ENCODE measurements at regions not wholly inside any gene's neighbourhood (a gene's known extent, or its start where the extent isn't known, plus 50 kb on each side); places are given as distances from the start of the nearest gene placed in this dataset.

DNA sequence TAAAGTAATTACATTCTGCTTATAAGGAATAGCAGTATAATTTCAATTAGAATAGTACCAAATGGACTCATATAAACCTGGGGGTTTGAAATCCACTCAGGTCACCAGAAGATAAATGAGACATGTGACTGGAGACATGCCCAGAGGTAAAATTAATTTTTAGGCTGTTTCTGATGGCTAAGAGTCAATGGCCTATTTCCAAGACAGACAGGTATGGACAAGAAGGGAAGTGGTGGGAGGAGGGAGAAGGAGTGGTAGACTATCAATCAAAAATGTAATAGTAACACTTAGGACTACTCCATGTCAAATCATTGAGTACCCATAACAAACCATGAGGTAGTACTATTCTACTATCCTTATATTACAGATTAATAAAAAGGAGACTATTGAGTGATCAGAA, 544.0 kb downstream of the GALC start:
- no TSS peak for BruUV-seq (replicated peaks)
- H4K91ac ChIP-seq (ENCODE audit: insufficient read depth, low read depth, low read length) = no peak overlapping the region
- no peak overlapping the region for H2AFZ ChIP-seq (replicated peaks; ENCODE audit: low read length, poor library complexity)
- no peak for TF ChIP-seq CEBPB (IDR thresholded peaks at IDR 0.05; ENCODE audit: low read depth, low read length)
- no peak for TF ChIP-seq RFX5 (IDR thresholded peaks at IDR 0.05; ENCODE audit: low read depth, low read length)
- TF ChIP-seq SMC3 (IDR thresholded peaks at IDR 0.05; ENCODE audit: low read depth, low read length) = no peak
- TF ChIP-seq, protein P1, sequence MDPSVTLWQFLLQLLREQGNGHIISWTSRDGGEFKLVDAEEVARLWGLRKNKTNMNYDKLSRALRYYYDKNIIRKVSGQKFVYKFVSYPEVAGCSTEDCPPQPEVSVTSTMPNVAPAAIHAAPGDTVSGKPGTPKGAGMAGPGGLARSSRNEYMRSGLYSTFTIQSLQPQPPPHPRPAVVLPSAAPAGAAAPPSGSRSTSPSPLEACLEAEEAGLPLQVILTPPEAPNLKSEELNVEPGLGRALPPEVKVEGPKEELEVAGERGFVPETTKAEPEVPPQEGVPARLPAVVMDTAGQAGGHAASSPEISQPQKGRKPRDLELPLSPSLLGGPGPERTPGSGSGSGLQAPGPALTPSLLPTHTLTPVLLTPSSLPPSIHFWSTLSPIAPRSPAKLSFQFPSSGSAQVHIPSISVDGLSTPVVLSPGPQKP (IDR thresholded peaks at IDR 0.05; ENCODE audit: borderline replicate concordance, low read depth, low read length) = no peak
- TF ChIP-seq, protein P2, sequence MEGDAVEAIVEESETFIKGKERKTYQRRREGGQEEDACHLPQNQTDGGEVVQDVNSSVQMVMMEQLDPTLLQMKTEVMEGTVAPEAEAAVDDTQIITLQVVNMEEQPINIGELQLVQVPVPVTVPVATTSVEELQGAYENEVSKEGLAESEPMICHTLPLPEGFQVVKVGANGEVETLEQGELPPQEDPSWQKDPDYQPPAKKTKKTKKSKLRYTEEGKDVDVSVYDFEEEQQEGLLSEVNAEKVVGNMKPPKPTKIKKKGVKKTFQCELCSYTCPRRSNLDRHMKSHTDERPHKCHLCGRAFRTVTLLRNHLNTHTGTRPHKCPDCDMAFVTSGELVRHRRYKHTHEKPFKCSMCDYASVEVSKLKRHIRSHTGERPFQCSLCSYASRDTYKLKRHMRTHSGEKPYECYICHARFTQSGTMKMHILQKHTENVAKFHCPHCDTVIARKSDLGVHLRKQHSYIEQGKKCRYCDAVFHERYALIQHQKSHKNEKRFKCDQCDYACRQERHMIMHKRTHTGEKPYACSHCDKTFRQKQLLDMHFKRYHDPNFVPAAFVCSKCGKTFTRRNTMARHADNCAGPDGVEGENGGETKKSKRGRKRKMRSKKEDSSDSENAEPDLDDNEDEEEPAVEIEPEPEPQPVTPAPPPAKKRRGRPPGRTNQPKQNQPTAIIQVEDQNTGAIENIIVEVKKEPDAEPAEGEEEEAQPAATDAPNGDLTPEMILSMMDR (conservative IDR thresholded peaks at IDR 0.05; ENCODE audit: low read depth, low read length) = no peak
- no peak for TF ChIP-seq CHD1 (IDR thresholded peaks at IDR 0.05; ENCODE audit: low read depth, low read length)
- TF ChIP-seq MAFK (IDR thresholded peaks at IDR 0.05; ENCODE audit: low read depth, low read length) = no peak
- TF ChIP-seq, protein P3, sequence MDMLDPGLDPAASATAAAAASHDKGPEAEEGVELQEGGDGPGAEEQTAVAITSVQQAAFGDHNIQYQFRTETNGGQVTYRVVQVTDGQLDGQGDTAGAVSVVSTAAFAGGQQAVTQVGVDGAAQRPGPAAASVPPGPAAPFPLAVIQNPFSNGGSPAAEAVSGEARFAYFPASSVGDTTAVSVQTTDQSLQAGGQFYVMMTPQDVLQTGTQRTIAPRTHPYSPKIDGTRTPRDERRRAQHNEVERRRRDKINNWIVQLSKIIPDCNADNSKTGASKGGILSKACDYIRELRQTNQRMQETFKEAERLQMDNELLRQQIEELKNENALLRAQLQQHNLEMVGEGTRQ (IDR thresholded peaks at IDR 0.05; ENCODE audit: low read depth, low read length) = no peak
- TF ChIP-seq NFE2L2 (IDR thresholded peaks at IDR 0.05; ENCODE audit: low read depth, low read length) = no peak
- TF ChIP-seq POLR2A (IDR thresholded peaks at IDR 0.05; ENCODE audit: low read depth, low read length) = no peak
- ATAC-seq (ENCODE audit: low read depth) (no peak), DNase-seq (no peak)
- H3K27me3 ChIP-seq (ENCODE audit: control insufficient read depth, insufficient read depth, low read length) = no peaks in the 10 kb centered on the region
- H2BK15ac ChIP-seq (ENCODE audit: low read depth, low read length) = no peak overlapping the region
- H2BK20ac ChIP-seq (ENCODE audit: low read depth, low read length) = no peak overlapping the region
- intact Hi-C loops (cut with micrococcal nuclease) (no loop called here), in situ Hi-C loops (cut with MboI; ENCODE audit: low sequenced_read_pairs) (no loop called here), dilution Hi-C loops (cut with HindIII; ENCODE audit: low sequenced_read_pairs, unreplicated experiment) (no loop called here)
- H3K36me3 ChIP-seq (ENCODE audit: control insufficient read depth, insufficient read depth, low read length) = no peaks in the 10 kb centered on the region
- no peak overlapping the region for H3K4ac ChIP-seq (ENCODE audit: low read depth, low read length)
- no peak overlapping the region for H3K9ac ChIP-seq (ENCODE audit: low read depth, low read length)
- H3K4me1 ChIP-seq (ENCODE audit: control insufficient read depth, insufficient read depth, low read length) = no peaks in the 10 kb centered on the region
- no peak overlapping the region for H2BK5ac ChIP-seq (ENCODE audit: low read depth, low read length, poor library complexity, severe bottlenecking)
- H3K9me3 ChIP-seq (ENCODE audit: control insufficient read depth, insufficient read depth, low read length) = peaks cover 2% of the 10 kb centered on the region; the same call in 1 of the 2 replicates
- no peak overlapping the region for H3K4me2 ChIP-seq (ENCODE audit: low read depth, low read length)
- no peaks in the 10 kb centered on the region for H3K79me1 ChIP-seq (ENCODE audit: low read depth in 1 of 2, low read length in 2 of 2)
- H2AK5ac ChIP-seq (ENCODE audit: low read depth, low read length) = no peak overlapping the region
- H3K9me1 ChIP-seq (ENCODE audit: insufficient read depth, low read length) = no peaks in the 10 kb centered on the region
- H3K23ac ChIP-seq (ENCODE audit: low read depth, low read length) = no peak overlapping the region
- ChIA-PET CTCF (interaction anchor here (0.6 kb wide), 2 partner anchors 101 to 362 kb away, joined by 3 to 5 read pairs; no protein-coding TSS in a partner anchor), POLR2A (ENCODE audit: unreplicated experiment) (no interaction called here)
- H4K8ac ChIP-seq (ENCODE audit: low read depth in 2 of 2, low read length in 2 of 2) = no peak overlapping the region
- H4K20me1 ChIP-seq (ENCODE audit: insufficient read depth, low read length) = no peaks in the 10 kb centered on the region
- no peak overlapping the region for H3K56ac ChIP-seq (ENCODE audit: extremely low read depth, insufficient read depth, low read length)
- H2BK120ac ChIP-seq (ENCODE audit: low read depth, low read length) = no peak overlapping the region
- no peak overlapping the region for H4K5ac ChIP-seq (ENCODE audit: low read depth, low read length)
- H3K4me3 ChIP-seq (ENCODE audit: insufficient read depth, low read depth, low read length) = no peak overlapping the region
- no peak overlapping the region for H2AK9ac ChIP-seq (replicated peaks; ENCODE audit: low read depth, low read length, poor library complexity)
- no peak overlapping the region for H3K18ac ChIP-seq (ENCODE audit: low read depth, low read length)
- H3K14ac ChIP-seq (replicated peaks; ENCODE audit: low read depth, low read length) = no peak overlapping the region
- H3K27ac ChIP-seq (ENCODE audit: insufficient read depth, low read length) = no peak overlapping the region

Measured in IMR-90 (cell line).